K562 (cell line): ENCODE measurements at regions not wholly inside any gene's neighbourhood (a gene's known extent, or its start where the extent isn't known, plus 50 kb on each side); places are given as distances from the start of the nearest gene placed in this dataset.
A peak's percentile ranks its signal among the peaks of the same experiment; 100 is the strongest.

ENCODE experiments used
- ATAC-seq: fragments of 200-7000 bp; cut with Tn5 transposase; 3 replicates; pipeline ENCODE4 v1.9.1; 2020; ENCODE audit warnings: moderate library complexity
- BruUV-seq: library from RNA; stranded (reverse); fragments of 400-500 nt; replicated peaks from 2 replicates; lab custom pipeline; 2021; lab: Mats Ljungman, UMichigan
- CTCF ChIA-PET: fragments of 300-600 bp; formaldehyde crosslinking; extraction: SDS; loops from one replicate; lab custom pipeline; 2021; ENCODE audit warnings: low intra/inter-chr PET ratio; lab: Yijun Ruan, JAX
- POLR2A ChIA-PET: fragments of 300-600, 350-650 bp; sonication (Branson Sonifier 250); formaldehyde crosslinking; extraction: SDS; loops from one replicate; lab custom pipeline; 2021; ENCODE audit warnings: antibody characterized with exemption, inconsistent platforms; lab: Yijun Ruan, JAX
- DNase-seq, 4 experiments: peaks; one replicate each; pipeline versions ENCODE4 v3.0.0 to v3.0.0-alpha.2; 2011 to 2018; ENCODE audit warnings: low spot score in 3 of 4, mixed read lengths in 3 of 4; ENCODE audit errors: extremely low read depth in 1 of 4
- FAIRE-seq: peaks from 2 replicates; lab custom pipeline; 2011; peaks lifted over from hg19 to GRCh38; lab: Jason Lieb, UNC
- H2AFZ ChIP-seq: 2 replicates; pipeline ENCODE4 v1.6.0; 2011; ENCODE audit warnings: low read depth, low read length, control low read depth, inconsistent platforms
- H3K27ac ChIP-seq: fragments of 200-600 bp; 3 replicates; pipeline ENCODE4 v1.8.0; 2011; ENCODE audit warnings: low read depth, mild to moderate bottlenecking, control low read depth, inconsistent platforms, low read length, moderate library complexity, mixed read lengths; ENCODE audit errors: extremely low read depth
- H3K27me3 ChIP-seq, 2 experiments: fragments of 300-600 bp in 1 of 2; 2 replicates in 1 of 2; 3 replicates in 1 of 2; pipeline versions ENCODE4 v1.6.0 to v1.8.0; 2011; ENCODE audit warnings: inconsistent platforms in 2 of 2, low read length in 2 of 2, mild to moderate bottlenecking in 1 of 2, mixed read lengths in 1 of 2, moderate library complexity in 1 of 2; ENCODE audit not compliant: control insufficient read depth in 2 of 2, insufficient read depth in 2 of 2
- H3K36me3 ChIP-seq: fragments of 300-600 bp; 3 replicates; pipeline ENCODE4 v1.8.0; 2011; ENCODE audit warnings: mild to moderate bottlenecking, low read length, inconsistent platforms; ENCODE audit not compliant: control insufficient read depth, insufficient read depth
- H3K4me1 ChIP-seq, 2 experiments: fragments of 200-600 bp in 1 of 2; replicated peaks in 1 of 2; 2 replicates in 1 of 2; 3 replicates in 1 of 2; pipeline versions ENCODE4 v1.5.1 to v1.8.0; 2011; ENCODE audit warnings: inconsistent platforms in 2 of 2, low read length in 2 of 2, mild to moderate bottlenecking in 1 of 2, mixed read lengths in 1 of 2, moderate library complexity in 1 of 2; ENCODE audit not compliant: control insufficient read depth in 2 of 2, insufficient read depth in 2 of 2
- H3K4me2 ChIP-seq: 2 replicates; pipeline ENCODE4 v1.6.1; 2011; ENCODE audit warnings: low read length, control low read depth, inconsistent platforms, mixed read lengths; ENCODE audit not compliant: insufficient read depth
- H3K4me3 ChIP-seq: fragments of 200-600 bp; sonication (generic), shearing (Covaris generic); 2 replicates; pipeline ENCODE4 v1.5.1; 2016; ENCODE audit warnings: control low read depth, inconsistent platforms
- H3K79me2 ChIP-seq: fragments of 200-600 bp; 3 replicates; pipeline ENCODE4 v1.8.0; 2011; ENCODE audit warnings: low read length, inconsistent platforms; ENCODE audit not compliant: control insufficient read depth, insufficient read depth
- H3K9ac ChIP-seq, 2 experiments: 2 replicates each; pipeline versions ENCODE4 v1.6.0 to v1.6.1; 2011; ENCODE audit warnings: low read depth in 2 of 2, low read length in 2 of 2, control low read depth in 1 of 2, inconsistent platforms in 1 of 2, mild to moderate bottlenecking in 1 of 2, mixed read lengths in 1 of 2; ENCODE audit not compliant: insufficient read depth in 1 of 2
- H3K9me1 ChIP-seq: one replicate; pipeline ENCODE4 v1.6.0; 2011; ENCODE audit warnings: inconsistent platforms, mild to moderate bottlenecking, low read length, moderate library complexity; ENCODE audit not compliant: control insufficient read depth, insufficient read depth
- H3K9me3 ChIP-seq: replicated peaks from 2 replicates; pipeline ENCODE4 v1.5.1; 2011; ENCODE audit warnings: low read depth, low read length, inconsistent platforms; ENCODE audit not compliant: control insufficient read depth, insufficient read depth
- H4K20me1 ChIP-seq: replicated peaks from 2 replicates; pipeline ENCODE4 v1.6.1; 2011; ENCODE audit warnings: low read length, inconsistent platforms, mixed read lengths; ENCODE audit not compliant: control insufficient read depth, insufficient read depth
- CBX2 ChIP-seq: fragments of 200-600 bp; sonication (generic); IDR thresholded peaks from one replicate; pipeline ENCODE4 v1.6.1; 2012; ENCODE audit warnings: mild to moderate bottlenecking, low read length, inconsistent platforms; ENCODE audit not compliant: insufficient read depth, poor library complexity, severe bottlenecking
- CBX8 ChIP-seq: fragments of 200-600 bp; sonication (generic); IDR thresholded peaks from 2 replicates; pipeline ENCODE4 v1.6.1; 2012; ENCODE audit warnings: borderline replicate concordance, mixed run types, low read depth, mild to moderate bottlenecking, moderate library complexity, mixed read lengths, low read length, control low read depth, inconsistent platforms; ENCODE audit not compliant: poor library complexity, severe bottlenecking; ENCODE audit errors: extremely low read depth
- PTRF ChIP-seq: fragments of 450-650 bp; IDR thresholded peaks from 2 replicates; pipeline ENCODE4 v1.6.1; 2016; ENCODE audit warnings: mild to moderate bottlenecking, missing genetic modification characterization, missing compliant biosample characterization
- RCOR1 ChIP-seq, 2 experiments: IDR thresholded peaks; 2 replicates each; pipeline ENCODE4 v1.6.1; 2012; ENCODE audit warnings: low read depth in 2 of 2, low read length in 2 of 2, borderline replicate concordance in 1 of 2, improper control_type of control experiment in 1 of 2
- ZNF76 ChIP-seq: fragments of 250-450 bp; sonication (Bioruptor Pico); IDR thresholded peaks from 2 replicates; pipeline ENCODE4 v1.4.0; 2020; ENCODE audit warnings: mild to moderate bottlenecking, moderate library complexity, borderline replicate concordance
- WGBS: fragments of 100-300 bp; shearing (Covaris generic); methylation state at CpG from one replicate; pipeline ENCODE4 v1.1.6; 2016; ENCODE audit warnings: low coverage, mixed read lengths; ENCODE audit not compliant: insufficient coverage; ENCODE audit errors: missing lambda C conversion rate; 5-methylcytosine and 5-hydroxymethylcytosine counted together
- in situ Hi-C: fragments of 300-500 bp; cut with MboI; formaldehyde crosslinking; loops from 4 replicates; pipeline ENCODE4 v1.15.0; 2018; ENCODE audit warnings: inconsistent platforms, mixed read lengths
- intact Hi-C: fragments of 100-400 bp; cut with micrococcal nuclease; formaldehyde crosslinking; loops from 2 replicates; pipeline ENCODE4 v1.14.2; 2022

DNA sequence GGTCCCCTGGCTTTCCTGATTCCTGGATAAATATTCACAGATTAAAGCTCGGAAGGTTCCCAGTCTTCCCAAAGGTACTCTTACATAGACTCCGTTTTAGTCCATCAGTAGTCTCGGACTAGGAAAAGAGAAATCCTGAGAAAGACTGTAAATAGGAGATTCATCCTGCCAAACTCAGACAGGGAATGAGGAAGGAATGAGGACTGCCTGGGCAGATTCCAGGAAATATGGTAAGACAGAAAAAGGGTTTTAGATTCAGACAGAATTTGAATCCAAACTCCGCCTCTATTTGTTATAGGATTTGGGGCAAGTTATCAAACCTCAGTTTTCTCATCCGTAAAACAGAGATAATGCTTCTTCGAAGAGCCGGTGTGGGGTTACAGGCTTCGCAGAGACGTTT, 77.8 kb upstream of the VGLL4 start:
- H4K20me1 ChIP-seq = 0 out of 2 replicates have a peak, but pooled peaks cover 3% of the 10 kb centered on the region
- H3K4me2 ChIP-seq = no peak overlapping the region
- WGBS = 13% methylated on average over 9 of the region's 9 CpGs
- ATAC-seq = no peak
- no peak for FAIRE-seq
- no peak overlapping the region for H3K4me3 ChIP-seq
- no TSS peak for BruUV-seq
- DNase-seq = no peak
- no peak overlapping the region for H2AFZ ChIP-seq
- peaks cover 0 to 19% of the 10 kb centered on the region in 2 experiments; a peak in 3 of 5 replicates for H3K4me1 ChIP-seq
- in situ Hi-C loops (no loop called here), intact Hi-C loops (no loop called here)
- no peaks in the 10 kb centered on the region for H3K79me2 ChIP-seq
- H3K27me3 ChIP-seq = peaks cover 35 to 51% of the 10 kb centered on the region in 2 experiments
- no peak overlapping the region for H3K9ac ChIP-seq
- no peaks in the 10 kb centered on the region for H3K36me3 ChIP-seq
- CTCF ChIA-PET = no interaction called here
- TF ChIP-seq ZNF76 (CRISPR knock-in tag) (no peak), CBX8 (peak; percentile 18), CBX2 (peak; percentile 61), PTRF (tag) (no peak)
- H3K9me3 ChIP-seq = no peaks in the 10 kb centered on the region
- H3K27ac ChIP-seq = no peak overlapping the region
- H3K9me1 ChIP-seq = no peaks in the 10 kb centered on the region
- POLR2A ChIA-PET = no interaction called here

DNA sequence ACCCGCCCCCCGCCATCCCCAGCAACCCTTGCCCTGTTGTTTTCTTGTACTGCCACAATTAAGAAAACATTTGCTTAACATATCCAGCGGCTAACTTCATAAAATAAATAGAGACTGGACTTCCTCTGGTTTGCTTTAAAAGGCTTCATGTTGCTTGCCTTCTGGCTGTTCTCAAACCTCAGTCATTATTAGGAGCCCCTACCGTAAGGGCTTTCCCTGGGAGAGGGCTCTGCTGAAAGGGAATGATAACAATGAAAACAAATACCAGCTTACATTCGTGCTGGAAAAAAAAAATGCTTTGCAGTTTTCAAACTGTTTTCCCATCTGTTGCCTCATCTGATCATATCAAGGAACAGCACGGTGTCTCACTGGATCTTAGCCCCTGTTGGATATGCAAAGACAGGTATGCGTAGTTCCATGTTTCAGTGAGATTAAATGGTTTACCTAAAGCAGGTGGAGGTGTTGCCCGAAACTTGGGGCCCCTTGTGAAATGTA, 77.2 kb upstream of the VGLL4 start:
- intact Hi-C loops = no loop called here
- Histone ChIP-seq H3K9me3 (no peaks in the 10 kb centered on the region), H3K36me3 (no peaks in the 10 kb centered on the region), H3K4me3 (no peak overlapping the region), H3K9me1 (no peaks in the 10 kb centered on the region), H3K27ac (no peak overlapping the region), H3K4me2 (no peak overlapping the region), H4K20me1 (0 out of 2 replicates have a peak, but pooled peaks cover 3% of the 10 kb centered on the region), H3K79me2 (no peaks in the 10 kb centered on the region), H3K4me1 (peaks cover 0 to 19% of the 10 kb centered on the region in 2 experiments; a peak in 3 of 5 replicates), H2AFZ (no peak overlapping the region), H3K27me3 (peaks cover 31 to 49% of the 10 kb centered on the region in 2 experiments), H3K9ac (no peak overlapping the region)
- ChIA-PET CTCF (no interaction called here), POLR2A (no interaction called here)
- no peak for ATAC-seq
- in situ Hi-C loops = no loop called here
- no peak for FAIRE-seq
- no TSS peak for BruUV-seq
- TF ChIP-seq RCOR1 (IDR thresholded peaks at IDR 0.05; ENCODE audit: borderline replicate concordance in 1 of 2, low read depth in 2 of 2, low read length in 2 of 2) = no peak
- TF ChIP-seq CBX2 = peak; percentile 51
- 3% methylated on average over 8 of the region's 8 CpGs for WGBS
- no peak for DNase-seq
